Heart right ventricle (tissue), 16 donors: ENCODE measurements at regions not wholly inside any gene's neighbourhood (a gene's known extent, or its start where the extent isn't known, plus 50 kb on each side); places are given as distances from the start of the nearest gene placed in this dataset.

Experiments used
- ATAC-seq, 8 donors: fragments of 200-7000 bp; cut with Tn5 transposase; one replicate each; pipeline ENCODE4 v1.9.1; 2020; ENCODE audit warnings: mild to moderate bottlenecking in 8 of 8, moderate library complexity in 8 of 8, moderate number of reproducible peaks in 1 of 8
- DNase-seq, 2 donors: peaks; one replicate each; pipeline ENCODE4 v3.0.0-alpha.2; 2020
- H3K27ac ChIP-seq, 10 donors: fragments of 200-600 bp; sonication (generic) in 2 of 10; one replicate each; pipeline versions ENCODE4 v1.5.0 to v1.8.0; 2020 to 2022; ENCODE audit warnings: mild to moderate bottlenecking in 3 of 10
- H3K27me3 ChIP-seq, 7 donors: fragments of 200-600 bp; one replicate each; pipeline ENCODE4 v1.8.0; 2021 to 2022; ENCODE audit warnings: mild to moderate bottlenecking in 2 of 7
- H3K36me3 ChIP-seq, 9 donors: fragments of 200-600 bp; sonication (generic) in 1 of 9; one replicate each; pipeline versions ENCODE4 v1.5.0 to v1.8.0; 2020 to 2022; ENCODE audit warnings: mild to moderate bottlenecking in 2 of 9
- H3K4me1 ChIP-seq, 9 donors: fragments of 200-600 bp; sonication (generic) in 1 of 9; one replicate each; pipeline versions ENCODE4 v1.5.0 to v1.8.0; 2020 to 2022; ENCODE audit warnings: mild to moderate bottlenecking in 4 of 9
- H3K4me3 ChIP-seq, 10 donors: fragments of 200-600 bp; sonication (generic) in 2 of 10; one replicate each; pipeline versions ENCODE4 v1.5.0 to v1.8.0; 2020 to 2022; ENCODE audit warnings: mild to moderate bottlenecking in 7 of 10, moderate library complexity in 2 of 10
- H3K9me3 ChIP-seq, 11 donors: fragments of 200-600 bp in 10 of 11; sonication (generic) in 2 of 11; one replicate each; pipeline versions ENCODE4 v1.5.0 to v1.8.0; 2013 to 2022; ENCODE audit warnings: mild to moderate bottlenecking in 2 of 11, control low read depth in 1 of 11, moderate library complexity in 1 of 11
- CTCF ChIP-seq, 9 donors: fragments of 200-600 bp; sonication (generic) in 2 of 9; IDR thresholded peaks; one replicate each; pipeline versions ENCODE4 v1.5.0 to v1.8.0; 2021 to 2022; ENCODE audit warnings: antibody characterized with exemption in 9 of 9, mild to moderate bottlenecking in 5 of 9, moderate library complexity in 1 of 9
- WGBS, 2 donors: extraction: QIAGEN DNeasy Blood & Tissue Kit; methylation state at CpG; one replicate each; pipeline ENCODE4 v1.1.7; 2013; ENCODE audit warnings: inconsistent platforms in 1 of 2; 5-methylcytosine and 5-hydroxymethylcytosine counted together
- intact Hi-C, 10 donors: fragments of 100-400 bp; cut with DNase I; formaldehyde crosslinking; loops; one replicate each; pipeline versions ENCODE4 v1.11.1 to v1.14.2; 2022
- donor health status: Arrhythmogenic right ventricular cardiomyopathy.
- donor health status: ischemic (EF 13 %, LVEDD 7.1; RV severe dilation, severe dysfunction).
- donor health status: healthy with polysubstance abuse.
- donor health status: DM: no; HTN: yes; CAD: no.
- donor health status: DM: no; HTN: no; CAD: no.
- donor health status: ischemic (EF 25% LVEDD 6.9; RV normal size, moderate dysfunction).
- donor health status: ischemic (EF 25% LVEDD 5.7; RV mildly dilated, moderate dysfunction).
- donor health status: healthy.
- donor health status: DM: yes; HTN: yes; CAD: no.
- donor health status: Ischemic cardiomyopathy.
- donor health status: ischemic (EF 35%, LVEDD 5.7; RV mildly dilated, moderate dysfunction).
- donor health status: nonischemic (EF 11% LVEDD 7.7; RV severe dilation, severe dysfunction).
- donor health status: DM: yes; HTN: yes; CAD: no.
- donor health status: PGD.
- donor health status: ischemic (EF 29% LVEDD 5.4; RV normal size, mild dysfunction).
- donor health status: nonischemic (EF 23%, LVEDD 6.1; RV moderate dilation, normal function).

GRCh38 chr7:152513861-152514770 lies 78.3 kb upstream of the KMT2C start:
- no peak for ATAC-seq

GRCh38 chr7:152512706-152513105 lies 76.9 kb upstream of the KMT2C start:
- Histone ChIP-seq H3K4me1 (peaks cover 0 to 5% (median 0%) of the 10 kb centered on the region in 9 donors), H3K27ac (no peak overlapping the region), H3K27me3 (no peaks in the 10 kb centered on the region), H3K4me3 (no peak overlapping the region), H3K36me3 (no peaks in the 10 kb centered on the region), H3K9me3 (no peaks in the 10 kb centered on the region)
- DNase-seq: no peak
- no peak for ATAC-seq
- WGBS, 2 donors: 48 to 62% methylated on average over 5 of the region's 5 CpGs
- intact Hi-C loops: no loop called here
- no peak for TF ChIP-seq CTCF (IDR thresholded peaks at IDR 0.05)

More at GRCh38 chr7:152513861-152514770, 78.3 kb upstream of the KMT2C start:
- Histone ChIP-seq H3K4me3 (no peak overlapping the region), H3K9me3 (peaks cover 0 to 10% (median under 1%) of the 10 kb centered on the region in 11 donors), H3K36me3 (no peaks in the 10 kb centered on the region), H3K27me3 (no peaks in the 10 kb centered on the region), H3K27ac (no peak overlapping the region), H3K4me1 (peaks cover 0 to 5% (median 0%) of the 10 kb centered on the region in 9 donors)
- WGBS, 2 donors: 80% methylated on average over 20 of the region's 20 CpGs
- no peak for DNase-seq
- no peak for TF ChIP-seq CTCF (IDR thresholded peaks at IDR 0.05)
- intact Hi-C loops: no loop called here

- no peak for ATAC-seq
- TF ChIP-seq CTCF (IDR thresholded peaks at IDR 0.05): no peak
- no peaks in the 10 kb centered on the region for H3K27me3 ChIP-seq
- no peak for DNase-seq
- no peaks in the 10 kb centered on the region for H3K9me3 ChIP-seq
- WGBS, 2 donors: 72 to 74% methylated on average over 5 of the region's 5 CpGs
- H3K27ac ChIP-seq: no peak overlapping the region
- H3K4me3 ChIP-seq: no peak overlapping the region
- no peaks in the 10 kb centered on the region for H3K36me3 ChIP-seq
- H3K4me1 ChIP-seq: peaks cover 0 to 5% (median 0%) of the 10 kb centered on the region in 9 donors
- intact Hi-C loops: no loop called here
These were observed 75.9 kb upstream of the KMT2C start for GRCh38 chr7:152511736-152512135.

GRCh38 chr7:152508701-152509100 lies 72.9 kb upstream of the KMT2C start:
- ATAC-seq (no peak), DNase-seq (no peak)
- no peak overlapping the region for H3K4me3 ChIP-seq
- intact Hi-C loops: no loop called here
- no peak for TF ChIP-seq CTCF (IDR thresholded peaks at IDR 0.05)
- H3K27ac ChIP-seq: no peak overlapping the region
- no peaks in the 10 kb centered on the region for H3K36me3 ChIP-seq
- H3K4me1 ChIP-seq: peaks cover 0 to 5% (median 0%) of the 10 kb centered on the region in 9 donors
- no peaks in the 10 kb centered on the region for H3K9me3 ChIP-seq
- peaks cover 0 to 5% (median 0%) of the 10 kb centered on the region in 7 donors for H3K27me3 ChIP-seq
